KBM-7 (cell line): ENCODE measurements at regions not wholly inside any gene's neighbourhood (a gene's known extent, or its start where the extent isn't known, plus 50 kb on each side); places are given as distances from the start of the nearest gene placed in this dataset.
A peak's percentile ranks its signal among the peaks of the same experiment; 100 is the strongest.

Source experiments
- DNase-seq: peaks from one replicate; pipeline ENCODE4 v3.0.0-alpha.2; 2015
- in situ Hi-C: fragments of 300-500 bp; cut with MboI; formaldehyde crosslinking; loops from 2 replicates; pipeline ENCODE4 v1.14.3; 2020; ENCODE audit warnings: low sequenced_read_pairs, low pct_unique_long_range_greater_than_20kb, mixed read lengths

DNA sequence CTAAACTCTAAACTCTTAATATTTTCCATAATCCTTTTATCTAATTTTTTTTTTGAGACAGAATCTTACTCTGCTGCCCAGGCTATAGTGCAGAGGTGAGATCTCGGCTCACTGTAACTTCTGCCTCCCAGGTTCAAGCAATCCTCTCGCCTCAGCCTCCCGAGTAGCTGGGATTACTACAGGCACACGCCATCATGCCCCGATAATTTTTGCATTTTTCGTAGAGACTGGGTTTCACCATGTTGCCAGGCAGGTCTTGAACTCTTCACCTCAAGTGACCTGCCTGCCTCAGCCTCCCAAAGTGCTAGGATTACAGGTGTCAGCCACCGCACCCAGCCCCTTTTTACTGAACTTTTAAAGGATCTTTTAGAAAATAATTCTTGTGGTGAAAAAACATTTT lies 110.2 kb upstream of the PHF14 start:
- DNase-seq: no peak

DNA sequence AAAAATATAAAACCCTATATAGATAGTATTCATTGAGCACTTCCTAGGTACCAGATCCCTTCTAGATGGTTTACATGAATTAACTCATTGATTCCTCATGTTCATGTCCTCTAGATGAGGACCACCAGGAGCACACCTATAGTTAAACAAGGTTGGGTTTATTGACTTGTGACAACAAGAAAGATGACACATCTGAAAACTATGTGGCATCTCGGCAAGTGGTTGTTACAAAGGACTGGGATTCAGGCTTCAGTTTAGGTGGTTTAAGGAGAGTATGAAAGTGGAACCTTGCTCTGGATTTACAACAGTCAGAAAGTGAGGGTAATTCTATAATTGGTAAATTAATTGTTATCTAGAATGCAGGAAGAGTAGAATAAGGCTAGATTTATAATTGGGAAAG lies 99.0 kb upstream of the PHF14 start:
- in situ Hi-C loops: no loop called here
- DNase-seq: no peak

More for the DNA sequence above, 110.2 kb upstream of the PHF14 start:
- in situ Hi-C loops: no loop called here

DNA sequence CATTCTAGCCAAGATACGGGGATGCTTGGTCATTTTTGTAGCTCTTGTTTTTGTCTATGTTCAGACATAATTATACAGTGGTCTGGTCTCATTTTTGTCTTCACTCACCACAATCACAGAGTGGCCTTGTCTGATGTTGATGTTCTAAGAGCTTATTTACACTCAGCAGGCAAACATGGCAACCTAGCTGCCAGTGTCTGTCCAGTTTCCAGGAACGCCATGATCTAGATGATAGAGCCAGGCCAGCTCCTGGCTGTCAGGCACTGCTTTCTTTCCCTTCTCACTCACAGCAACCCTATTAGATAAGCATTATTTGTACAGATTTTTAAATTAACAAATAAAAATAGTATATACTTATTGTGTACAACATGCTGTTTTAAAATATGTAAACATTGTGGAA lies 98.6 kb upstream of the PHF14 start:
- in situ Hi-C loops: no loop called here
- no peak for DNase-seq

DNA sequence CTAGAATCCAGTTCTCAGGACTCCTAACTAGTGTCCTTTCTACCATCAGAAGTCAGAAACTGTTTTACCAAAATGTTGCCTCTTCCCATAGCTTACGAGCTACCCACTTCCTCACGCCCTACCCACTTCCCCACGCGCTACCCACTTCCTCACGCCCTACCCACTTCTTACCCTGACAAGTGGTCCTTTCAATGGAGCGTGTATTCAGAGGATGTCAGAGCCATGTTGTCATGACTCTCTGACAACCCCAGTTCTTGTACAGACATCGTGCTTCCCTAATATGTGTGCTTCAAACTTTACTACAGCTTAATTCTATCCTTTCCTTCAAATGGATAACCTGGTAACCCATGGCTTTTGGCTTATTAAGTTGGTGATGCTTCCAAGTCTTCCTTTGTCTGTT lies 84.8 kb upstream of the PHF14 start:
- DNase-seq: no peak
- in situ Hi-C loops: no loop called here

DNA sequence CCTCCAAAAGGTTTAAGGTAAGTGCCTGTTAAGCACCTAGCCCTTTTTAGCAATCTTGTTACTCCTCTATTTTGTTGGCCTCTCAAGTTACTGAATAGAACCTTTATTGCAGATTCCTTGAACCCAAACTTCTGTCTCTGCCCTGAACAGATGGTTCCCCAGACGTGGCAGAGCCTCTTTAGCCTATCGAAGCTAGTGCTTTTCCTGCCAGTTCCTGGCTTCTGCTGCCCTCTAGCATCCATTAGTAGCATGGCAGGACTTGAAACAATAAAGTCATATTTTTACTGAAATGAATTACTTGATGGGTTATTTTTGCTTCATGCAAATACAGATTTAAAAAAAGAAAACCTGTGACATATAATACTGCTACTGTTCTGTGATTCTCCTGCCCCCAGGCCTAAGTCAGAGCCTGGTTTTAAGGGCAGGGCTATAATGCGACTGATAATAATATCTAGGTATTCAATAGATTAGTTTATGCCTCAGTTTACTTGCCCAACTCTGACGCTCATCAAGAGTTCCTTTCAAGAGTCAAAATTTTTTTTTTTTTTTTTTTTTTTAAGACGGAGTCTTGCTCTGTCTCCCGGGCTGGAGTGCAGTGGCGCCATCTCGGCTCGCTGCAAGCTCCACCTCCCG lies 84.3 kb upstream of the PHF14 start:
- in situ Hi-C loops: no loop called here
- peak; percentile 65 for DNase-seq

DNA sequence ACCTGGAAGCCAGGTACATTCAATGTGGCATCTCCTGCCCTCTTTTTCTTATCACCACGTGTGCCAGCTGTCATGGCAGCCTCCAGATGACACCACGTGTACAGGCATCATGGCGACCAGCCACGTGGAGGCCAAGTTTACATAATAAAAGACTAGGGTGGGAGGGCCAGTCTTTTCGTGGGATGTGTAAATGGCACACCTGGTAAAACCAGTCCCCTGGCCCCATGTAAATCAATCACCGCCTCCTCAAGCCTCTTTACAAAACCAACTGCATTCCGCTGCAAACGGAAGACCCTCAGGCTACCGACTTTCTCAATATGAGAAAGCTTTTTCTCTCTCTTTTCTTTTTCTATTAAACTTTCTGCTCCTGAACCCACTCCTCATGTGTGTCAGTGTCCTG lies 65.1 kb upstream of the PHF14 start:
- in situ Hi-C loops: no loop called here
- no peak for DNase-seq

DNA sequence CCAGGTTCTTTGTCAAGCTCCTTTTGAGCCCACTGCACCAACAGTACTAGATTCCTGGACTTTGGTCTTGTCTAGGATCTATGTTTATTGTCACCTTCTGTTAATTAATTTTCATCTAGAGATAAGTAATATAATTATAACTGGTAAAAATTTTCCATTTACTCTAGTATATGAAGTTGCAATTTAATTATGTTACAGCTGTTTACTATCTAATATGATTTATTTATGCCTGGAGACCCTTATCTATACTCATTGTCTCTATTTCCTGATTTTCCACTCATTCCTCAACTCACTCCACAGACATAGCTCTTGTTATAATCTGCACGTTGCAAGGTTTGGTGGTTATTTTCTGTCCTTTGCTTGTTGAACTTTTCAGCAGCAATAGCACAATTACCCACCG lies 63.2 kb upstream of the PHF14 start:
- in situ Hi-C loops: no loop called here
- DNase-seq: no peak

DNA sequence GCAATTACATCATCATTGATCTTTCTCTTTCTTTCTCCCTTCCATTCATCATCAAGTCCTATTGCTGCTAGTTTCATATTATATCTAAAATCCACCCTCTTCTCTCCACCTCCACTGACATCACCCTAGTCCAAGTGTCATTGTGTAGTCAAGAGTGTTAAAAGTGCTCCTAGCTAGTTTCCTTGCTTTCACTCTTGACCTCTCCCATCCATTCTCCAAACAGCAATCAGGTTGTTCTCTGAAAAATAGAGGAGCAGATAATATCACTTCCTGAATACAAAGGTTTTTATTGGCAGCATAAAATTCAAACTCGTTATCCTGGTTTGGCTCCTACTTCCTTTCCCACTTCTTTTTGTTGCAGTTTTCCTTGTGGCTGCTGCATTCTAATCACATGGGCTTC lies 61.6 kb upstream of the PHF14 start:
- in situ Hi-C loops: no loop called here
- DNase-seq: no peak

DNA sequence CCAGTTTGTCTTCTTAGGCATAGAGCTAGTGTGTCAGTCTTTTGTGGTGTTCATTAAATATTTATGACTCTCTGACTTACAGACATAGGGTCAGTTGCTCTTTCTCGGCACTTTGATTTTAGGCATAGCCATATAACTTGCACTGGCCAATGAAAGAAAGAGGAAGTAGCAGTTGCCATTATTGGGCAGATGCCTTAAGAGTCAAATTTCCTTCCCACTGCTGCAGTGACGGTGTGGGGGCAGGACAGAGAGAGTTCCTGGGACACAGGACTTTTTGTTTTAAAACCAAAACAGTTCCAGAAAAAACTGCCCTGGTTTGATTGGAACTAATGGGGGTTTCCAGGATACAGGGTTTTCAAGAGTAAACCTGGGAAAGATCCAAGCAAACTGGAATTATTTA lies 60.2 kb upstream of the PHF14 start:
- peak; percentile 51 for DNase-seq
- in situ Hi-C loops: no loop called here

DNA sequence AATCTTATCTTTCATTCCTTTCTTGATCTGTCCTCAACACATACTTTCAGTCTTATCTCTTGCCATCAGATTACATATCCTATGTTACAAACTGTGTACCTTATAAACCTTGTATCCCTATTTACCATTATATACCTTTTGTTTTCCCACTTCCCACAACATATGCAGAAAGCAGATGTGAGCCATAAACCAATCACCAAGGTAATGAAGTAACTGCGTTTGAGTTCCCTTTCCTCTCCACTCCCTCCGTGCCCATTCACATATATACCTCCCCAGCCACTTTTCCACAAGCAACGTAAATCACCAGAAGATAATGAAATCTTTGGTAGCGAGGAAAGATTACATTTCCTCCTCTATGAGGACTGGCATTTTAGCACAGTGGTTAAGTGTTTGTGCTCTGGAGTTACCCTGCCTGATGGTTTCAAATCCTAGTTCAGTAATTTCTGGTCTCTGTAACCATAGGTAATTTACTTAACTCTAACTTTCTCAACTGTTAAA lies 55.5 kb upstream of the PHF14 start:
- no peak for DNase-seq
- in situ Hi-C loops: no loop called here

DNA sequence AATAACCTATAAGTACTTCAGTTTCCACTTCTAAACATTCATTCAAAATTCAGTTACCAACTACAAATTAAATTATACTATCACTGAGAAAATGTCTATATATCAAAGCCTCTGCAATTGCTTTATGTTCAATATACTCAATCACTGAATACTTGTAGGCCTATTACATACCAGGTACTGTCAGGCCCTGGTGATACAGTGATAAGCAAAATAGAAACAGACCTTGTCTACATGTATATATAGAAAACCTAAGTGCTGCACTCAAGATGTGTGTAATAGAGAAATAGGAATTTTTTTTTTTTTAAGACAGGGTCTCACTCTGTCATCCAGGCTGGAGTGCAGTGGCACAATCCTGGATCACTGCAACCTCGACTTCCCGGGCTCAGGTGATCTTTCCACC lies 53.7 kb upstream of the PHF14 start:
- in situ Hi-C loops: no loop called here
- no peak for DNase-seq
